Transverse colon (tissue), 4 donors: ENCODE measurements at regions not wholly inside any gene's neighbourhood (a gene's known extent, or its start where the extent isn't known, plus 50 kb on each side); places are given as distances from the start of the nearest gene placed in this dataset.
"Not testable (repeated sequence)": the region's sequence is repeated elsewhere in the genome, so short reads cannot be mapped to it uniquely, and the experiment has no call there.

ENCODE experiments used
- DNase-seq: peaks from one replicate; pipeline ENCODE4 v3.0.0-alpha.2; 2019
- H3K27ac ChIP-seq, 4 donors: fragments of 200-600 bp; sonication (generic); 2 replicates each; pipeline ENCODE4 v1.5.1; 2016 to 2018; ENCODE audit warnings: inconsistent platforms in 4 of 4
- H3K27me3 ChIP-seq: fragments of 200-600 bp; sonication (generic); 2 replicates; pipeline ENCODE4 v1.5.1; 2017; ENCODE audit warnings: inconsistent platforms
- H3K36me3 ChIP-seq, 4 donors: fragments of 200-600 bp; sonication (generic); 2 replicates each; pipeline ENCODE4 v1.5.1; 2017 to 2019; ENCODE audit warnings: inconsistent platforms in 4 of 4
- H3K4me1 ChIP-seq, 4 donors: fragments of 200-600 bp; sonication (generic); 2 replicates each; pipeline ENCODE4 v1.5.1; 2017 to 2020; ENCODE audit warnings: inconsistent platforms in 4 of 4
- H3K4me3 ChIP-seq, 4 donors: fragments of 200-600 bp; sonication (generic); 1 replicate in 1 of 4; 2 replicates in 3 of 4; pipeline versions ENCODE4 v1.5.1 to v1.6.1; 2017 to 2019; ENCODE audit warnings: inconsistent platforms in 4 of 4
- H3K9me3 ChIP-seq, 2 donors: fragments of 200-600 bp; sonication (generic); 2 replicates each; pipeline ENCODE4 v1.5.1; 2017 to 2019; ENCODE audit warnings: inconsistent platforms in 2 of 2
- EP300 ChIP-seq: sonication (generic); formaldehyde crosslinking; IDR thresholded peaks from one replicate; pipeline ENCODE4 v1.6.1; 2017; ENCODE audit warnings: antibody characterized with exemption, low read depth
- POLR2A ChIP-seq: fragments of 450-650 bp; IDR thresholded peaks from one replicate; pipeline ENCODE4 v1.6.1; 2016; ENCODE audit warnings: antibody characterized with exemption, mild to moderate bottlenecking, moderate library complexity
- POLR2AphosphoS5 ChIP-seq, 3 donors: sonication (generic); formaldehyde crosslinking; IDR thresholded peaks; one replicate each; pipeline ENCODE4 v1.6.1; 2016; ENCODE audit warnings: antibody characterized with exemption in 3 of 3
- WGBS, 2 donors: methylation state at CpG; one replicate each; pipeline ENCODE4 v1.1.5; 2018; ENCODE audit warnings: low coverage in 1 of 2; 5-methylcytosine and 5-hydroxymethylcytosine counted together
- in situ Hi-C, 4 donors: fragments of 200-750 bp; cut with MboI; loops; one replicate each; pipeline versions ENCODE4 v1.15.0 to v1.15.1; 2017; ENCODE audit warnings: low sequenced_read_pairs in 3 of 4, low pct_ligation_motif_present in 1 of 4, low pct_unique_long_range_greater_than_20kb in 1 of 4
- intact Hi-C: fragments of 100-400 bp; cut with DNase I; formaldehyde crosslinking; loops from one replicate; pipeline ENCODE4 v1.15.1; 2023; ENCODE audit warnings: low total_unique reads
- TF ChIP-seq, protein P1 (sequence below), 5 experiments: fragments of 200-600 bp in 3 of 5; fragments of 450-650 bp in 2 of 5; sonication (generic) in 3 of 5; IDR thresholded peaks; 1 replicate in 2 of 5; 2 replicates in 3 of 5; pipeline ENCODE4 v1.5.1; 2016 to 2017; ENCODE audit warnings: antibody characterized with exemption in 5 of 5, inconsistent platforms in 3 of 5, mild to moderate bottlenecking in 2 of 5, moderate library complexity in 1 of 5

DNA sequence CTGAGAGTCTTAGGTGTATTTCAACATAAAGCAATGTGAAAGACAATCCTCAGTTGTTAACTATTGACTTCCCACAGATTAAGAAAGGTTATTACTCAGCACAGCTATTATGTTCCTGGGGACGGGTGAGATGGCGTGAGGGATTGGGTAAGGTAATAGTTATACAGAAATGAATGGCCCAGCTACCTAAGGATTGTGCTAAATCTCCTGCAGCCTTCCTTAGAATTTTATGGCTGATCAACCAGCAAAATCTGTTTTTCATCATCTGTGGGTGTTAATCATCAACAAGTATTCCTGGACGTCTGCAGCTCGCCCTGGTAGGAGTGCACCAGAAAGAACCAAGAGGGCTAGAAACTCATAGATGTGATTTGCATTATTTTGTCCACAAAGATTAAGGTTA, 146.0 kb upstream of the IVNS1ABP start:
- Histone ChIP-seq H3K4me3 (no peak overlapping the region), H3K4me1 (peaks cover 0 to 13% (median 0%) of the 10 kb centered on the region in 4 donors), H3K36me3 (no peaks in the 10 kb centered on the region), H3K9me3 (no peaks in the 10 kb centered on the region), H3K27ac (no peak overlapping the region), H3K27me3 (no peaks in the 10 kb centered on the region)
- in situ Hi-C loops (no loop called here), intact Hi-C loops (no loop called here)
- no peak for DNase-seq
- 53 to 64% methylated on average over 4 of the region's 4 CpGs for WGBS, 2 donors
- TF ChIP-seq POLR2A (no peak), EP300 (no peak), POLR2AphosphoS5 (IDR thresholded peaks at IDR 0.05) (no peak)
- TF ChIP-seq, protein P1, sequence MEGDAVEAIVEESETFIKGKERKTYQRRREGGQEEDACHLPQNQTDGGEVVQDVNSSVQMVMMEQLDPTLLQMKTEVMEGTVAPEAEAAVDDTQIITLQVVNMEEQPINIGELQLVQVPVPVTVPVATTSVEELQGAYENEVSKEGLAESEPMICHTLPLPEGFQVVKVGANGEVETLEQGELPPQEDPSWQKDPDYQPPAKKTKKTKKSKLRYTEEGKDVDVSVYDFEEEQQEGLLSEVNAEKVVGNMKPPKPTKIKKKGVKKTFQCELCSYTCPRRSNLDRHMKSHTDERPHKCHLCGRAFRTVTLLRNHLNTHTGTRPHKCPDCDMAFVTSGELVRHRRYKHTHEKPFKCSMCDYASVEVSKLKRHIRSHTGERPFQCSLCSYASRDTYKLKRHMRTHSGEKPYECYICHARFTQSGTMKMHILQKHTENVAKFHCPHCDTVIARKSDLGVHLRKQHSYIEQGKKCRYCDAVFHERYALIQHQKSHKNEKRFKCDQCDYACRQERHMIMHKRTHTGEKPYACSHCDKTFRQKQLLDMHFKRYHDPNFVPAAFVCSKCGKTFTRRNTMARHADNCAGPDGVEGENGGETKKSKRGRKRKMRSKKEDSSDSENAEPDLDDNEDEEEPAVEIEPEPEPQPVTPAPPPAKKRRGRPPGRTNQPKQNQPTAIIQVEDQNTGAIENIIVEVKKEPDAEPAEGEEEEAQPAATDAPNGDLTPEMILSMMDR (IDR thresholded peaks at IDR 0.05) = no peak

DNA sequence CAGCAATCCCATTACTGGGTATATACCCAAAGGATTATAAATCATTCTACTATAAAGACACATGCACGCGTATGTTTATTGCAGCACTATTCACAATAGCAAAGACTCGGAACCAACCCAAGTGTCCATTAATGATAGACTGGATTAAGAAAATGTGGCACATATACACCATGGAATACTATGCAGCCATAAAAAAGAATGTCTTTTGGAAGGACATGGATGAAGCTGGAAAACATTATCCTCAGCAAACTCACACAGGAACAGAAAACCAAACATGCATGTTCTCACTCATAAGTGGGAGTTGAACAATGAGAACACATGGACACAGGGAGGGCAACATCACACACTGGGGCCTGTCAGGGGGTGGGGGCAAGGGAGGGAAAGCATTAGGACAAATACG, 143.7 kb upstream of the IVNS1ABP start:
- 97 to 98% methylated on average over 4 of the region's 4 CpGs for WGBS, 2 donors
- H3K27me3 ChIP-seq, H3K36me3 ChIP-seq, H3K9me3 ChIP-seq, intact Hi-C loops, H3K4me3 ChIP-seq, in situ Hi-C loops, H3K27ac ChIP-seq, DNase-seq: not testable (repeated sequence)
- peaks cover 0 to 13% (median 0%) of the 10 kb centered on the region in 4 donors for H3K4me1 ChIP-seq

DNA sequence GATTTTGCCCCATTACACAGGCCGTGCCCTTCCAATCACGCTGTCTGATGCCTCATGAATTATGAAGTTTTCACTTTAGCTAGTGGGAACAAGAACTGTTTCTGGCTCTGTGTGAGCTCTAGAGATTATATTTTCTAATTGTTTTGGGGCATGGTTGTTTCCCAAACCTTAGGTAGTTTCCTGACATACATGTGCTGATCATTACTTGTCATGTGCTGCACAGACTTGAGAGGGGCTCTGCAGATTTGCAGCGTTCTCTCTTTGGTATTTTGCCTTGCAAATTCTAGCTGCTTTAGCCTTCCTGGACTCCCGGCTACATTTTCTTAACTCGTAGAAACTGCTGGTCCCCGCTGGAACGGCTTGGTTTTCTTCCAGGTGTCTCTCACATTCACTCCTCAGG, 142.1 kb upstream of the IVNS1ABP start:
- in situ Hi-C loops (no loop called here), intact Hi-C loops (no loop called here)
- no peak overlapping the region for H3K4me3 ChIP-seq
- H3K27me3 ChIP-seq = no peaks in the 10 kb centered on the region
- H3K36me3 ChIP-seq = no peaks in the 10 kb centered on the region
- no peak overlapping the region for H3K27ac ChIP-seq
- WGBS, 2 donors = 94 to 95% methylated on average over 5 to 7 of the region's 7 CpGs
- peaks cover 0 to 8% (median 0%) of the 10 kb centered on the region in 4 donors for H3K4me1 ChIP-seq
- DNase-seq = no peak
- no peaks in the 10 kb centered on the region for H3K9me3 ChIP-seq
- TF ChIP-seq EP300 = no peak
- TF ChIP-seq POLR2A = no peak
- TF ChIP-seq POLR2AphosphoS5 (IDR thresholded peaks at IDR 0.05) = no peak
- TF ChIP-seq, protein P1 (IDR thresholded peaks at IDR 0.05) = no peak

DNA sequence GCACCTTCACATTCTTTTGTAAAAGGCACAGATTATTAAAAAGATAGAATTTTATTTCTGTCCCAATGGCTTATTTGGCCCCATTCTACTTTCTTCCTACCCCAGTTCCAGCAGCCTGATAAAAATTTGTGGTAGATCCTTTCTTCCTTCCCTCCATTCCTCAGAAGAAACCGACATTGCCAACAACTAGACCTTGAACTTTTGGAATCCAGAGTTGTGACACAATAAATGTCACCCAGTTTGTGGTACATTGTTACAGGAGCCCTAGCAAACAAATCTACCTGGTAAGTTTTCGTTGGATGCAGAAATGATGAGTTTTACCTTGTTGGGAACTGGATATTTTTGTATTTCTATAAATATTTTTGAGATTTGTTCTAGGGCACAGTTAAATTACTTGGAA, 141.6 kb upstream of the IVNS1ABP start:
- intact Hi-C loops = no loop called here
- Histone ChIP-seq H3K9me3 (no peaks in the 10 kb centered on the region), H3K4me3 (no peak overlapping the region), H3K4me1 (peaks cover 0 to 8% (median 0%) of the 10 kb centered on the region in 4 donors), H3K27ac (no peak overlapping the region), H3K27me3 (no peaks in the 10 kb centered on the region), H3K36me3 (no peaks in the 10 kb centered on the region)
- WGBS, 2 donors = 60 to 68% methylated on average over 2 of the region's 2 CpGs
- in situ Hi-C loops = no loop called here
- TF ChIP-seq POLR2AphosphoS5 (IDR thresholded peaks at IDR 0.05) = no peak
- DNase-seq = no peak

DNA sequence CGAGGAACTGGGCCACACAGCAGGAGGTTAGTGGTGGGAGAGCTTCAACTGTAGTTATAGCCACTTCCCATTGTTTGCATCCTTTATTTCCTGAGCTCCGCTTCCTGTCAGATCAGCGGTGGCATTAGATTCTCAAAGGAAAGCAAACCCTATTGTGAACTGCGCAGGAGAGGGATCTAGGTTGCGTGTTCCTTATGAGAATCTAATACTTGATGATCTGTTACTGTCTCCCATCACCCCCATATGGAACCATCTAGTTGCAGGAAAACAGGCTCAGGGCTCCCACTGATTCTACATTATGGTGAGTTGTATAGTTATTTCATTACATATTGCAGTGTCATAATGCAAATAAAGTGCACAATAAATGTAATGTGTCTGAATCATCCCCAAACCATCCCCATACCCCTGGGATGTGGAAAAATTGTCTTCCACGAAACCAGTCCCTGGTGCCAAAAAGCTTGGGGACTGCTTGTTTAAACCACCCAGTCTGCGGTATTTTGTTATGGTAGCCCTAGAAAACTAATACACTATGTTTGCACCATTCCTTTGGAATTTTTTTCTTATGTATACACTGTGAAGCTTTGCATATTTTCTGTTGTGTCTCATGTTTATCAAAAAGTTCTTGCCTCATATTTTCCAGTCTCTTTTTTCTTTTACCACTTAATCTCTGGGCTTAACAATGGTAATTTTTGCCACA, 136.6 kb upstream of the IVNS1ABP start:
- in situ Hi-C loops = no loop called here
- no peaks in the 10 kb centered on the region for H3K27me3 ChIP-seq
- H3K9me3 ChIP-seq = no peaks in the 10 kb centered on the region
- H3K27ac ChIP-seq = no peak overlapping the region
- TF ChIP-seq POLR2A (no peak), EP300 (no peak), POLR2AphosphoS5 (IDR thresholded peaks at IDR 0.05) (no peak)
- TF ChIP-seq, protein P1 (IDR thresholded peaks at IDR 0.05) = no peak
- no peak for DNase-seq
- H3K4me3 ChIP-seq = no peak overlapping the region
- H3K36me3 ChIP-seq = no peaks in the 10 kb centered on the region
- peaks cover 0 to 10% (median 2%) of the 10 kb centered on the region in 4 donors for H3K4me1 ChIP-seq
- 68 to 87% methylated on average over 2 to 7 of the region's 7 CpGs for WGBS, 2 donors
- intact Hi-C loops = no loop called here
